HepG2 (cell line): ENCODE measurements at regions not wholly inside any gene's neighbourhood (a gene's known extent, or its start where the extent isn't known, plus 50 kb on each side); places are given as distances from the start of the nearest gene placed in this dataset.

Source experiments
- ATAC-seq: fragments of 200-7000 bp; cut with Tn5 transposase; 3 replicates; pipeline ENCODE4 v1.9.1; 2020; ENCODE audit warnings: mild to moderate bottlenecking, moderate library complexity
- BruUV-seq: library from RNA; stranded (reverse); fragments of 400-500 nt; replicated peaks from 2 replicates; lab custom pipeline; 2021; lab: Mats Ljungman, UMichigan
- CTCF ChIA-PET: fragments of 300-600 bp; formaldehyde crosslinking; extraction: SDS; loops from one replicate; lab custom pipeline; 2021; ENCODE audit warnings: low total read pairs, inconsistent platforms, low intra/inter-chr PET ratio; lab: Yijun Ruan, JAX
- POLR2A ChIA-PET: fragments of 350-600 bp; sonication (Branson Sonifier 250); formaldehyde crosslinking; loops from one replicate; lab custom pipeline; 2020; ENCODE audit warnings: antibody characterized with exemption, inconsistent platforms; lab: Yijun Ruan, JAX
- DNase-seq: peaks from one replicate; pipeline ENCODE4 v3.0.0-alpha.2; 2015; ENCODE audit warnings: low spot score
- FAIRE-seq: peaks from 3 replicates; lab custom pipeline; 2011; peaks lifted over from hg19 to GRCh38; lab: Jason Lieb, UNC
- H2AFZ ChIP-seq: one replicate; pipeline ENCODE4 v1.6.1; 2011; ENCODE audit warnings: low read length, inconsistent platforms
- H3K27ac ChIP-seq: fragments of 300-600 bp; 3 replicates; pipeline ENCODE4 v1.8.0; 2011; ENCODE audit warnings: mixed run types, mild to moderate bottlenecking, mixed read lengths, low read length, inconsistent platforms; ENCODE audit not compliant: insufficient read depth; ENCODE audit errors: extremely low read length
- H3K27me3 ChIP-seq, 2 experiments: fragments of 200-600 bp in 1 of 2; 2 replicates in 1 of 2; 3 replicates in 1 of 2; pipeline versions ENCODE4 v1.6.0 to v1.8.0; 2011; ENCODE audit warnings: low read length in 2 of 2, mild to moderate bottlenecking in 2 of 2, moderate library complexity in 2 of 2, inconsistent platforms in 1 of 2; ENCODE audit not compliant: insufficient read depth in 2 of 2, control insufficient read depth in 1 of 2
- H3K36me3 ChIP-seq, 2 experiments: fragments of 200-600 bp in 1 of 2; replicated peaks in 1 of 2; 2 replicates in 1 of 2; 3 replicates in 1 of 2; pipeline versions ENCODE4 v1.5.1 to v1.8.0; 2011; ENCODE audit warnings: low read length in 2 of 2, inconsistent platforms in 1 of 2; ENCODE audit not compliant: insufficient read depth in 2 of 2, control insufficient read depth in 1 of 2
- H3K4me1 ChIP-seq: 2 replicates; pipeline ENCODE4 v1.5.1; 2012; ENCODE audit warnings: low read length, inconsistent platforms; ENCODE audit not compliant: insufficient read depth
- H3K4me2 ChIP-seq: 2 replicates; pipeline ENCODE4 v1.6.0; 2011; ENCODE audit warnings: low read depth, low read length, inconsistent platforms
- H3K4me3 ChIP-seq, 3 experiments: fragments of 200-600 bp in 1 of 3; sonication (generic), shearing (Covaris generic) in 1 of 3; replicated peaks in 1 of 3; 2 replicates each; pipeline ENCODE4 v1.5.1; 2011 to 2016; ENCODE audit warnings: low read length in 3 of 3, inconsistent platforms in 2 of 3, low read depth in 2 of 3, mild to moderate bottlenecking in 2 of 3, control low read depth in 1 of 3, mixed read lengths in 1 of 3; ENCODE audit not compliant: insufficient read depth in 1 of 3
- H3K79me2 ChIP-seq: one replicate; pipeline ENCODE4 v1.6.1; 2011; ENCODE audit warnings: low read length, inconsistent platforms; ENCODE audit not compliant: insufficient read depth
- H3K9ac ChIP-seq: 2 replicates; pipeline ENCODE4 v1.6.0; 2011; ENCODE audit warnings: mild to moderate bottlenecking, low read depth, low read length, inconsistent platforms; ENCODE audit not compliant: insufficient read depth
- H3K9me3 ChIP-seq: 2 replicates; pipeline ENCODE4 v1.5.1; 2012; ENCODE audit warnings: mild to moderate bottlenecking, low read length
- H4K20me1 ChIP-seq: 2 replicates; pipeline ENCODE4 v1.6.0; 2011; ENCODE audit warnings: inconsistent platforms, mild to moderate bottlenecking, low read length, moderate library complexity; ENCODE audit not compliant: insufficient read depth
- NFATC3 ChIP-seq: sonication (generic); formaldehyde crosslinking; IDR thresholded peaks from 2 replicates; pipeline ENCODE4 v1.5.1; 2020; ENCODE audit warnings: mild to moderate bottlenecking, missing genetic modification reagents
- NKX3-1 ChIP-seq: sonication (generic); formaldehyde crosslinking; IDR thresholded peaks from 2 replicates; pipeline ENCODE4 v1.5.0; 2020; ENCODE audit warnings: missing genetic modification reagents
- XBP1 ChIP-seq: sonication (generic); formaldehyde crosslinking; IDR thresholded peaks from 2 replicates; pipeline ENCODE4 v1.5.0; 2020; ENCODE audit warnings: missing genetic modification reagents
- ZNF564 ChIP-seq: sonication (generic); formaldehyde crosslinking; IDR thresholded peaks from 2 replicates; pipeline ENCODE4 v1.8.1; 2023; ENCODE audit warnings: mild to moderate bottlenecking, missing genetic modification reagents
- ZNF589 ChIP-seq: sonication (generic); formaldehyde crosslinking; conservative IDR thresholded peaks from 2 replicates; pipeline ENCODE4 v1.8.0; 2022; ENCODE audit warnings: mild to moderate bottlenecking, moderate library complexity, missing genetic modification reagents
- WGBS: methylation state at CpG from one replicate; pipeline ENCODE4 v1.1.6; 2017; ENCODE audit warnings: low lambda C conversion rate; 5-methylcytosine and 5-hydroxymethylcytosine counted together
- in situ Hi-C: cut with HindIII; loops from 2 replicates; pipeline ENCODE4 v1.10.0; 2017; ENCODE audit warnings: low pct_unique_long_range_greater_than_20kb; ENCODE audit not compliant: extremely low pct_ligation_motif_present
- intact Hi-C: fragments of 100-400 bp; cut with micrococcal nuclease; formaldehyde crosslinking; loops from one replicate; pipeline ENCODE4 v1.10.0; 2022; ENCODE audit not compliant: unreplicated experiment
- TF ChIP-seq, protein P1 (sequence below): IDR thresholded peaks from 2 replicates; pipeline ENCODE4 v1.6.1; 2018; ENCODE audit warnings: missing genetic modification reagents, mild to moderate bottlenecking, missing compliant biosample characterization

DNA sequence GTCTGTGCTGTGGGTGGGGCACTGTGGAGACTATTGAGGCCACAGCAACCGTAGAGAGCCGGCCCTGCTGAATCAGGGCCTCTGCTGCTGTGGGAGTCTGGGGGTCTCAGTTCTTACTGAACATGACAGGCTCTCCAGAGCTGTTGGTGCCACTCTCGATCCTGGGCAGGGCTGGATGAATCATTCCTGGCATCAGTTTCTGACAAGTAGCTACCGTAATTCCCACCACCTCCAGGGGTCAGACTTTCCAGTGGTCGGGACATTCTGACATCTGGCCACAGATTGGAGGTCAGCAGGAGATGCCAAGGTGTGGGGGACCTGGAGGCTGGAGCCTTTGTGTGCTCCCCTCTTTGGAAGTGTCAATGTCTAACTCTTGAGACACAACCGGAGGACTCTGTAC, 188.4 kb downstream of the IRX2 start:
- Histone ChIP-seq H3K36me3 (no peaks in the 10 kb centered on the region), H4K20me1 (no peaks in the 10 kb centered on the region), H3K79me2 (no peaks in the 10 kb centered on the region), H2AFZ (no peak overlapping the region), H3K9me3 (no peaks in the 10 kb centered on the region), H3K9ac (no peak overlapping the region), H3K4me3 (no peak overlapping the region), H3K4me1 (no peaks in the 10 kb centered on the region), H3K4me2 (no peak overlapping the region), H3K27me3 (peaks cover 1 to 3% of the 10 kb centered on the region in 2 experiments; a peak in 1 of 5 replicates), H3K27ac (no peak overlapping the region)
- ATAC-seq: no peak; the same call in 2 of the 3 replicates
- no peak for DNase-seq
- FAIRE-seq: no peak
- intact Hi-C loops (no loop called here), in situ Hi-C loops (no loop called here)
- ChIA-PET CTCF (no interaction called here), POLR2A (no interaction called here)
- no peak for TF ChIP-seq NKX3-1 (CRISPR knock-in tag)
- TF ChIP-seq, protein P1, sequence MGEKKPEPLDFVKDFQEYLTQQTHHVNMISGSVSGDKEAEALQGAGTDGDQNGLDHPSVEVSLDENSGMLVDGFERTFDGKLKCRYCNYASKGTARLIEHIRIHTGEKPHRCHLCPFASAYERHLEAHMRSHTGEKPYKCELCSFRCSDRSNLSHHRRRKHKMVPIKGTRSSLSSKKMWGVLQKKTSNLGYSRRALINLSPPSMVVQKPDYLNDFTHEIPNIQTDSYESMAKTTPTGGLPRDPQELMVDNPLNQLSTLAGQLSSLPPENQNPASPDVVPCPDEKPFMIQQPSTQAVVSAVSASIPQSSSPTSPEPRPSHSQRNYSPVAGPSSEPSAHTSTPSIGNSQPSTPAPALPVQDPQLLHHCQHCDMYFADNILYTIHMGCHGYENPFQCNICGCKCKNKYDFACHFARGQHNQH (CRISPR knock-in tag): no peak
- 0% methylated on average over 3 of the region's 6 CpGs for WGBS
- BruUV-seq: no TSS peak

GRCh38 chr5:2562036-2562435, 189.4 kb downstream of the IRX2 start:
- H3K27me3 ChIP-seq: peaks cover 1 to 3% of the 10 kb centered on the region in 2 experiments; a peak in 1 of 5 replicates
- POLR2A ChIA-PET: no interaction called here
- no peak for ATAC-seq
- no peaks in the 10 kb centered on the region for H3K9me3 ChIP-seq
- FAIRE-seq: no peak
- TF ChIP-seq XBP1 (CRISPR knock-in tag) (no peak), ZNF589 (CRISPR knock-in tag) (no peak), NFATC3 (CRISPR knock-in tag) (no peak), ZNF564 (CRISPR knock-in tag) (no peak)
- no TSS peak for BruUV-seq
- DNase-seq: no peak
- no peak overlapping the region for H3K4me3 ChIP-seq
- intact Hi-C loops (no loop called here), in situ Hi-C loops (no loop called here)
- CTCF ChIA-PET: no interaction called here
- no peak overlapping the region for H3K4me2 ChIP-seq
- H3K27ac ChIP-seq: no peak overlapping the region
- no peak overlapping the region for H2AFZ ChIP-seq
- no peak overlapping the region for H3K9ac ChIP-seq
- H3K4me1 ChIP-seq: no peaks in the 10 kb centered on the region
- no peaks in the 10 kb centered on the region for H3K36me3 ChIP-seq
- no peaks in the 10 kb centered on the region for H4K20me1 ChIP-seq
- no peaks in the 10 kb centered on the region for H3K79me2 ChIP-seq
- 64% methylated on average over 13 of the region's 13 CpGs for WGBS
